Esophagus mucosa (tissue), 1 donor: ENCODE measurements at regions not wholly inside any gene's neighbourhood (a gene's known extent, or its start where the extent isn't known, plus 50 kb on each side); places are given as distances from the start of the nearest gene placed in this dataset.

Source experiments
- ATAC-seq: fragments of 200-7000 bp; cut with Tn5 transposase; one replicate; pipeline ENCODE4 v1.9.1; 2020
- donor health status: DM: yes; HTN: yes; CAD: no.

GRCh38 chr10:30793093-30793492 lies 163.5 kb upstream of the LYZL2 start:
- ATAC-seq, result no peak

- ATAC-seq, result no peak
Measured at GRCh38 chr10:30792025-30792424, 162.5 kb upstream of the LYZL2 start.

DNA sequence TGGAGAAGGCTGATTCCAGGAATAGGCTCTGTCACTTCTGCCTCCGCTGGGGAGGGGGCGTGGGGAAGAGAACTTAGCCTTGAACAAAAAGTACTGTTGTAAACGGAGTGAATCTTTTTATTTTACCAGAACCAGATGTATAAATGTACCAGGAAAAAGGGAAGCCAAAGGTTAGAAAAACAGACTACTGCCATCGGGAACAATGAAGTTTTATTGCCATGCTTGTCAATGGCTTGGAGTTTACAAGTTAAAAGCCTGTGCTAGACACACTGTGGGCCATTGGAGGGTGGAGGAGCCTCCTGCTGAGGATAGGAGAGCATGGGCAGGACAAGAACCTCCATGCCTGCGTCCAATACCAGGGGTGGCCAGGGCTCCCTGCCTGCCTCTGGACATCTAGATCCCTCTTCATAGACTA lies 161.7 kb upstream of the LYZL2 start:
- no peak for ATAC-seq

DNA sequence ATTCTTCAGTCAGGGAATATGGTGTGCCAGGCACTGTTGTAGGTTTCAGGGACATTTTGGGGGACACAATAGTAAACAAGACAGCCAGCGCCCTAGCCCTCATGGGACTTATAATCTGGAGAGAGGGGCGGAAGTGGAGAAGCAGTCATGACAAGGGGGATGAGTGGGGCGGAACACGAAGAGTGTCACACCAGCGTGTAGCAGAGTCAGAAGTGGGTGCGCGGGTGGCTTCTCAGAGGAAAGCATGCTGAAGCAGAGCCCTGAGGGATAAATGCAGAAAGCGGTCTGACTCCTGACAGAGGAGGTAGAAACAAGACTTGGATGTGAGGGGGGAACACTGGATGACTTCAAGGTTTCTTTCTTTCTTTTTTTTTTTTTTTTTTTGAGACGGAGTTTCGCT lies 160.3 kb upstream of the LYZL2 start:
- ATAC-seq, result no peak

GRCh38 chr10:30788307-30788706 lies 158.8 kb upstream of the LYZL2 start:
- ATAC-seq, result no peak

- no peak for ATAC-seq
Measured at GRCh38 chr10:30786906-30787305, 157.4 kb upstream of the LYZL2 start.

DNA sequence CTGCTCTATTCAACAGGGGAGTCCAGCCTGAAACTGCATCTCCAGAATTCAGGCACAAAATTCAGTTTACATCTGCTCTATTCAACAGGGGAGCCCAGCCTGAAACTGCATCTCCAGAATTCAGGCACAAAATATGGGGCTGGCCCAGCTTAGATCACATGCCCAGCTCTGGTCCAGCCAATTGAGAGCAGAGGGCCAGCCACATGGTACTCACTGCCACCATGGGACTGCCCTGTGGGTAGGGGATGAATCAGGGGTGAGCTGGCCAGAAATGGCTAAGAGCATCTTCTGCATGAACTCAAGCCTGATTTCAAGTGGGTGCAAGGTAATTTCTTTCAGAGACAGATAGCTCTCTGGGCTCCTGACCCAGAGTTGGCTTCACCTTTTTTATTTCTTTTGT lies 156.6 kb upstream of the LYZL2 start:
- no peak for ATAC-seq

- peak; percentile 45 for ATAC-seq
Measured at GRCh38 chr10:30784897-30785605, 155.5 kb upstream of the LYZL2 start.

DNA sequence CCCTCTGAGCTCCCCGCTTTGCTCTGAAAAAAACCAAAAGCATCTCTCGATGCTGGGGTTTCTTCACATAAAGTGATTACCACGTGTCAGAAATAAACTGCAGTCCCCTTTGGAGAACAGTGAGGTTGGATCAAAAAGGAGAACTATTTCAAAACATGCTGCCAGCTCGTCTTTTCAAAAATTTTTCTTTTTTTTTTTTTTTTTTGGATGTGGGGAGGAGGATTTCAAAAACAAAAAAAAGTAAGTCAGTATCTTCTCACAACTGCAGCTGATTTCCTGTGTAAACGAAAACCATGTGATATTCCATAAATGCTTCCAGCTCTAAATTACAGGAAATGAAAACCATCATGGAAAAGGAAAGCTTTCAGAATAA lies 155.0 kb upstream of the LYZL2 start:
- ATAC-seq, result no peak

DNA sequence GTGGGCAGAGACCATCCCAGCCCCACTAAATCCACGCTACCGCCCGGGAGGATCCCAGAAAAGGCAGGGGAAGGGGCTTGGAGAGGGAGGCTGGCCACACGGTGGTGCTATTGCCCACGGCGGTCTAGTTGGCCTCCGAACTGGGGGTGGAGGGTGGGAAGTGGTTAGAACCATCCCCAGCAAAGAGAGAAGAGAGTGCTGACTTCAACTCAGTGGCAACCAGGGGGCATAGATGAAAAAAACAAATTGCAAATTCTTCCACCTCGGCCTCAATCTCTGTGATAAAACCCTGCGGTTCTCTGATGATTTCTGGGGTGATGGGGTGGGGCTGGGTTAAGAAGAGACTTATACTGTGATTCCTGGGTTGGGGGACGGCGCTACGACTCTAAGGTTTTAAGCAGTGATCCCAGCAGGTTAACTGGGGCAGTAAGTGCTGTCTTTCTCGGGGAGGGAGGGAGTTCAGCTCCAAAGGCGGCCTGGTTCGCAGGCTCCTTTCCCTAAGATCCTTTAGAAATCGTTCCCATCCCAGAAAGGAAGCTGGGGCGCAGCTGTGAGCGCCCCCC lies 154.5 kb upstream of the LYZL2 start:
- peak; percentile 74 for ATAC-seq

GRCh38 chr10:30782537-30783461 lies 153.2 kb upstream of the LYZL2 start:
- no peak for ATAC-seq

DNA sequence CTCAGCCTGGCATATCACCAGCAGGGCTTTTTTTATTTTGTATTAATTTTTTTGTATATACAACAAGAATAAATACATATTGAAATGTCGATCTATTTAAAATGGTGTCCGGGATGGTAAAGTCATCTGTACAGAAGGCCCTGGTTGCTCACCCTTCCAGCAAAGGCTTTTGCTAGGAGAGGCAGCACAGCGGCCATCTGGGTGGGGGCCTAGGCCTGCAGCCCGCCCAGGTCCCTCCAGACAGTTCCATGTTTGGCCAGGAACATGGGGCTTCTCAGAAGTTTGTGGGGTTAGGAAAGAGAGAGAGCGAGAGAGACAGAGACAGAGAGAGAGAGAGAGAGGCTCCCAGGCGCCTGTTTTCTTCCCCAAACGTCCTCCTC lies 152.6 kb upstream of the LYZL2 start:
- no peak for ATAC-seq

DNA sequence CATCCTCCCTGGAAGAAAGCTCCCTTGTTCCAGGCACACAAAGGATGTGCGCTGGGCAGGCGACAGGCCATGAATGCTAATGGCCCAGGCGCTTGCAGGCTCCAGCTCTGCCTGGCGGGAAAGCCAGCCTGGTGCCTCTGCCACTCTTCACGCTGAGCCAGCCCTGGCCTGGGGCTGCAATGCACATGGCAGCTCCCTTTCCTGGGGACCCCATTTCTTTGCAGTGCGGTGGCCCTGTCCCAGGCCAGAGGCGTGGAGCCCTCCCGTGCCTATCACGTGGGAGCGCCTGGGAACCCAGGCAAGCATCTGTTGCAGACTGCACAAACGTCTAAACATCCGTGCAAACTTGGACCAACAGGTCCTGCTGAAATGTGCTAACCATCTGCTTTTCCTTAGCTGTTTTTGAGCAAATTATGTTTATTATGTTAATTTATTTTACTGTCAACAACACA lies 152.1 kb upstream of the LYZL2 start:
- no peak for ATAC-seq

DNA sequence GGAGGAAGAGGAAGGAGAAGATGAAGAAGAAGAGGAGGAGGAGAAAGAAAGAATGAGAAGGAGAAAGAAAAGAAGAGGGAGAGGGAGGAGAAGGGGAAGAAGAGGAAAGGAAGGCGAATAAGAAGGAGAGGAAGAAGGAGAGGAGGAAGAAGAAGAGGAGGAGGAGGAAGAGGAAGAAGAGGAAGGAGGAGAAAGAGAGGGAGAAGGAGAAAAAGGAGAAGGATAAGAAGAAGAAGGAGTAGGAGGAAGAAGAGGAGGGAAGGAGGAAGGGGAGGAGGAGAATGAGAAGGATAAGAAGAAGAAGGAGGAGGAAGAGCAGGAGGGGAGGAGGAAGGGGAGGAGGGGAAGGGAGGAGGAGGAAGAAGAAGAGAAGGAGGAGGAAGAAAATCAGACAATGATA lies 149.2 kb upstream of the LYZL2 start:
- ATAC-seq, result no peak

DNA sequence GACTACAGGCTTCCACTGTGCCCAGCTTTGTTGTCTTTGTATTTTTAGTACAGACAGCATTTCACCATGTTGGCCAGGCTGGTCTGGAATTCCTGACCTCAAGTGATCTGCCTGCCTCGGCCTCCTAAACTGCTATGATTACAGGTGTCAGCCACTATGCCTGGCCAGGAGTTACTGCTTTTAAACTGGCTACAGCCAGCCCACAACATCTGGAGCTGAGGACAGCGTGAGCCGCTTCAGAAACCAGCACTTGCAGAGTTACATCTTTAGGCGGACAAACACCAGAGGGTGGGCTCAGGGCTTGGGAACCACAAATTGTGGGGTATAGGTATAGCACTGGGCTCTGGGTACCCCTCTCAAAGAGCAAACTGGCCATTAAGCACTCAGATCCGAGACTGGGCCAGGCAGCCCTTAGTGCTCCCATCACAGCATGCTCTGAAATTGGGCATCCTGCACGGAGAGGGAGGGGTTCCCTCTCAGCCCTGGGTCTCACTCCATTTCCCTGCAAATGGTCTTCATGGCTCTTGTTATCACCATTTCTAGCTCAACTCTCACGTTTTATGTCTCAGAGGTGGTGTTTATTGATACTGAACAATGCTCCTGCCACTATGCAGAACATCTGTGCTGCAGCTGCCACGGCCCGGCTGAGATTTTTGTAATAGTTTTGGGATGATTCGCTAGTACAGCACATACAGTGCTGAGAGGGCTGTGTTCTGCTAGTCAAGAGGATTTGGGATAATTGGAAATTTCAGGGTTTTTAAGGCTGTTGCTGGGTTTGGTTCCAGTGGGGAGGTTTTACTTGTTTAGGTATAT lies 146.4 kb upstream of the LYZL2 start:
- ATAC-seq, result no peak

- ATAC-seq, result no peak
Measured at GRCh38 chr10:30774261-30774660, 144.7 kb upstream of the LYZL2 start.

- ATAC-seq, result no peak
Measured at GRCh38 chr10:30773501-30773900, 143.9 kb upstream of the LYZL2 start.

- no peak for ATAC-seq
Measured at GRCh38 chr10:30770816-30771215, 141.3 kb upstream of the LYZL2 start.

GRCh38 chr10:30770229-30770628 lies 140.7 kb upstream of the LYZL2 start:
- ATAC-seq, result no peak

DNA sequence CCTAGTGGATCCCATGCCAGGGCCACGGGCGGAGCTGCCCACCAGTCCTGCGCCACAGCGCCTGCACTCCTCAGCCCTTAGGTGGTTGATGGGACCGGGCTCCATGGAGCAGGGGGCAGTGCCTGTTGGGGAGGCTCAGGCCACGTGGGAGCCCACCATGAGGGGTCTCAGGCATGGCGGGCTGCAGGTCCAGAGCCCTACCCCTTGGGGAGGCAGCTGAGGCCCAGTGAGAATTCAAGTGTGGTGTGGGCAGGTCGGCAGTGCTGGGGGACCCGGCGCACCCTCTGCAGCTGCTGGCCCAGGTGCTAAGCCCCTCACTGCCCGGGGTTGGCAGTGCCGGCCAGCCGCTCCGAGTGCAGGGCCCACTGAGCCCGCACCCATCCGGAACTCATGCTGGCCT lies 139.8 kb upstream of the LYZL2 start:
- no peak for ATAC-seq

GRCh38 chr10:30765616-30766015 lies 136.1 kb upstream of the LYZL2 start:
- ATAC-seq, result no peak

DNA sequence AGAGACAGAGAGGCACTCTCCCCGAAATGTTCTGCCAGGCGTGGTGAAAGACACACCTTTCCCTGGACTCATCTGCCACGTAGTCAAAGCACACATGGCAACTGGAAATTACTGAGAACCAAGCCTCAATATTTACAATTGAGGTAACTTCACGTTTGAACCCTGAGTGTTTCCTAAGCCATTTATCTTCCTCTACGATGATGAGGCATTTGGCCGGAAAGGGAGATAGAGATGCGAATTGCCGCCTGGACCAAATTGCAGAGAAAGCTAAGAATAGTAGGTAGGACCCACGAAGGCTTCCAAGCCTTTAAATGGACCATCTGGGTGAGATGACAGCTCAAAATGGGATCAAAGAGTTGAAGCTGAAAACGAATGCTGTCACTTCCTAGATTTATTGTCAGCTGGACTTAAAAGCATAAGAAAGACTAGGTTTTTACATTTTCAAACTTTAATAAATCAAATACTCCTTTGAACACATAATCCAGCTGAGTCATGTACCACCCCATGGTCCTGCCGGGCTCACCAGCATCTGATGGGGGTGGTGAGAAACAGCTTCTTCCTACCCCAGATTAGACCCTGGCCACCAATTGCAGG lies 135.6 kb upstream of the LYZL2 start:
- ATAC-seq, result no peak
